Fibroblast of skin of left quadriceps (primary cell): ENCODE measurements at regions not wholly inside any gene's neighbourhood (a gene's known extent, or its start where the extent isn't known, plus 50 kb on each side); places are given as distances from the start of the nearest gene placed in this dataset.
"Not testable (repeated sequence)": the region's sequence is repeated elsewhere in the genome, so short reads cannot be mapped to it uniquely, and the experiment has no call there.

Experiments used
- DNase-seq, 2 experiments: peaks; one replicate each; pipeline ENCODE4 v3.0.0-alpha.2; 2013; ENCODE audit warnings: low read depth in 2 of 2

GRCh38 chr4:137956256-137956655 lies 285.9 kb downstream of the SLC7A11 start:
- peak in 1 of 2 experiments; percentile 15 for DNase-seq

GRCh38 chr4:137955595-137955994 lies 286.6 kb downstream of the SLC7A11 start:
- DNase-seq: no peak

- no peak for DNase-seq
These were observed 290.0 kb downstream of the SLC7A11 start for GRCh38 chr4:137952116-137952515.

GRCh38 chr4:137950286-137950685 lies 291.9 kb downstream of the SLC7A11 start:
- DNase-seq: no peak

GRCh38 chr4:137949746-137950145 lies 292.4 kb downstream of the SLC7A11 start:
- DNase-seq: peak; percentile 9 to 10

- no peak for DNase-seq
These were observed 295.5 kb downstream of the SLC7A11 start for GRCh38 chr4:137946453-137947174.

- DNase-seq: not testable (repeated sequence)
These were observed 299.3 kb downstream of the SLC7A11 start for GRCh38 chr4:137942815-137943214.

GRCh38 chr4:137942015-137942515 lies 300.1 kb downstream of the SLC7A11 start:
- not testable (repeated sequence) for DNase-seq

- DNase-seq: no peak
These were observed 307.2 kb downstream of the SLC7A11 start for GRCh38 chr4:137934911-137935310.

- no peak for DNase-seq
These were observed 308.1 kb downstream of the SLC7A11 start for GRCh38 chr4:137934046-137934445.

GRCh38 chr4:137927972-137928371 lies 314.2 kb downstream of the SLC7A11 start:
- no peak for DNase-seq

GRCh38 chr4:137923494-137923893 lies 318.7 kb downstream of the SLC7A11 start:
- no peak for DNase-seq

GRCh38 chr4:137922721-137923120 lies 319.4 kb downstream of the SLC7A11 start:
- no peak for DNase-seq

- no peak for DNase-seq
These were observed 332.4 kb downstream of the SLC7A11 start for GRCh38 chr4:137909529-137910309.

GRCh38 chr4:137905930-137906329 lies 336.2 kb downstream of the SLC7A11 start:
- peak; percentile 8 to 13 for DNase-seq

- no peak for DNase-seq
These were observed 341.0 kb downstream of the SLC7A11 start for GRCh38 chr4:137901114-137901513.

GRCh38 chr4:137896221-137896737 lies 345.9 kb downstream of the SLC7A11 start:
- DNase-seq: no peak

- not testable (repeated sequence) for DNase-seq
These were observed 346.6 kb downstream of the SLC7A11 start for GRCh38 chr4:137895515-137895914.

- no peak for DNase-seq
These were observed 350.0 kb downstream of the SLC7A11 start for GRCh38 chr4:137892134-137892533.

- no peak for DNase-seq
These were observed 351.3 kb downstream of the SLC7A11 start for GRCh38 chr4:137890812-137891211.

GRCh38 chr4:137881641-137882040 lies 349.3 kb upstream of the PCDH18 start:
- DNase-seq: no peak

- not testable (repeated sequence) for DNase-seq
These were observed 335.8 kb upstream of the PCDH18 start for GRCh38 chr4:137868067-137868466.

- no peak for DNase-seq
These were observed 334.4 kb upstream of the PCDH18 start for GRCh38 chr4:137866671-137867070.
